ENCODE measurements at regions not wholly inside any gene's neighbourhood (a gene's known extent, or its start where the extent isn't known, plus 50 kb on each side); places are given as distances from the start of the nearest gene placed in this dataset.

DNA sequence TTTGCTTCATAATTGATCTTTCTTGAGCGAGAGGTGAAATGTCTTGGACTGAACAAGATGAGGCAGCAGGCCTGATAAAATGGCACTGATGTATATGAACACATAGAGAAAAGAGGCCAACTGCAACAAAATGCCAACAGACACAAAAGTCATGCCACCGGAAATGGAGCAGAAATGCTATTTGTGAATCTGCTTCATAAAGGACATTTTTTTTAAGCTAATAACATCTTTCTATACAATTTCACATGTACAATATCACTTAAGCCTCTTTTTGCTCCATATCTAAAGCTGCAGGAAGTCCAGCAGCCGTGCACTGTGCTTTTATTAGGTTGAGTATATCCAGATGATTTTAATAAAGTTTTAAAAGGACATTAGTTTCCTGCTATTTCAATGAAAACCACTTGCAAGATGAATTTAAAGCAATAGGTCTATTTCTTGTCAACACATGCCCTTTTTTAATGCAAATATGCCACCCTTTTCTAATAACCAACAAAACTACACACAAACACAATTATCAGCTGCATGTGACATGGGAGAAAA, 169.2 kb upstream of the ADAMTS9 start:
- Mint-ChIP-seq H3K4me1 (ENCODE audit: unreplicated experiment) (peaks cover 27% of the 10 kb centered on the region), H3K9me3 (no peaks in the 10 kb centered on the region), H3K36me3 (no peaks in the 10 kb centered on the region), H3K4me3 (no peak overlapping the region), H3K27ac (no peak overlapping the region), H3K27me3 (no peaks in the 10 kb centered on the region)
- no peak for DNase-seq (ENCODE audit: extremely low spot score, unreplicated experiment)
- TF ChIP-seq, protein P1, sequence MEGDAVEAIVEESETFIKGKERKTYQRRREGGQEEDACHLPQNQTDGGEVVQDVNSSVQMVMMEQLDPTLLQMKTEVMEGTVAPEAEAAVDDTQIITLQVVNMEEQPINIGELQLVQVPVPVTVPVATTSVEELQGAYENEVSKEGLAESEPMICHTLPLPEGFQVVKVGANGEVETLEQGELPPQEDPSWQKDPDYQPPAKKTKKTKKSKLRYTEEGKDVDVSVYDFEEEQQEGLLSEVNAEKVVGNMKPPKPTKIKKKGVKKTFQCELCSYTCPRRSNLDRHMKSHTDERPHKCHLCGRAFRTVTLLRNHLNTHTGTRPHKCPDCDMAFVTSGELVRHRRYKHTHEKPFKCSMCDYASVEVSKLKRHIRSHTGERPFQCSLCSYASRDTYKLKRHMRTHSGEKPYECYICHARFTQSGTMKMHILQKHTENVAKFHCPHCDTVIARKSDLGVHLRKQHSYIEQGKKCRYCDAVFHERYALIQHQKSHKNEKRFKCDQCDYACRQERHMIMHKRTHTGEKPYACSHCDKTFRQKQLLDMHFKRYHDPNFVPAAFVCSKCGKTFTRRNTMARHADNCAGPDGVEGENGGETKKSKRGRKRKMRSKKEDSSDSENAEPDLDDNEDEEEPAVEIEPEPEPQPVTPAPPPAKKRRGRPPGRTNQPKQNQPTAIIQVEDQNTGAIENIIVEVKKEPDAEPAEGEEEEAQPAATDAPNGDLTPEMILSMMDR (conservative IDR thresholded peaks at IDR 0.05), result no peak

DNA sequence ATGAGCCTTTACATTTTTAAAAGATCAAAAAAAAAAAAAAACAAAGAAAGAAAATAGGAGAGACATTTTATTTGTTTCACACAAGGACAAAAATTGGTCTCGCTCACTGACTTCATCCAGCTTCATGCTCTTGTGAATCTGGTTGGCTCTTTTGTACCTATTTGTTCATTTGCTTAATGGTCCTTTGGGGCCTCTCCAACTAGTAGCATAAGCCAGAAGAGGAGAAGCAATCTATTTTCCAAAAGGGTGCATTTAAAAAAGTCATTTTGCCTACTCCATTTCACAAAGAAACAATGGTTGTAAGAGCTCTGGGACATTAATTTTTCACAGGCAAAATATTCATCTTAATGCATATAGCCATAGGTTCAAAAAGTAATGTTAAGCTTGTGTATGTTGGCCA, 168.3 kb upstream of the ADAMTS9 start:
- Mint-ChIP-seq H3K27me3 (no peaks in the 10 kb centered on the region), H3K4me1 (ENCODE audit: unreplicated experiment) (peaks cover 22% of the 10 kb centered on the region), H3K9me3 (no peaks in the 10 kb centered on the region), H3K27ac (no peak overlapping the region), H3K36me3 (no peaks in the 10 kb centered on the region), H3K4me3 (no peak overlapping the region)
- TF ChIP-seq, protein P1 (conservative IDR thresholded peaks at IDR 0.05), result no peak
- DNase-seq (ENCODE audit: extremely low spot score, unreplicated experiment), result no peak

DNA sequence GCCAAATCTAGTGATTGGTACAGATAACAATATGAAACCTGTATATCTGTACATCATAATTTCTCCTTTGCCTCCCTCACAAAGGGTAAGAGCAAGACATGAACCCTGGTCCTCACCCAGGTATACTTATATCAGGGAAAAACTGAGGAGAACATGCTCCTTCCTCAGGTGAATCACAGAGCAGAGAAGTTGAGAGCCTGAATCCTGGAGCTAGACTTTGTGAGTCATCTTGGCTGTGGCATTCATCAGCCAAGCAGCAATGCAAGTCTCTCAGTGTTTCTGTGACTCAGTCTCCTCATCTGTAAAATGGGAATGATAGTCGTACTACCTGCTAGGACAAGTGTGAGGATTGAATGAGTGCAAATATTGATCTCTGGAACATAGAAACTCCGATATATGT, 165.7 kb upstream of the ADAMTS9 start:
- Mint-ChIP-seq H3K4me1 (ENCODE audit: unreplicated experiment) (peaks cover 13% of the 10 kb centered on the region), H3K4me3 (no peak overlapping the region), H3K27me3 (no peaks in the 10 kb centered on the region), H3K9me3 (no peaks in the 10 kb centered on the region), H3K36me3 (no peaks in the 10 kb centered on the region), H3K27ac (no peak overlapping the region)
- no peak for DNase-seq (ENCODE audit: extremely low spot score, unreplicated experiment)
- TF ChIP-seq, protein P1 (conservative IDR thresholded peaks at IDR 0.05), result no peak

DNA sequence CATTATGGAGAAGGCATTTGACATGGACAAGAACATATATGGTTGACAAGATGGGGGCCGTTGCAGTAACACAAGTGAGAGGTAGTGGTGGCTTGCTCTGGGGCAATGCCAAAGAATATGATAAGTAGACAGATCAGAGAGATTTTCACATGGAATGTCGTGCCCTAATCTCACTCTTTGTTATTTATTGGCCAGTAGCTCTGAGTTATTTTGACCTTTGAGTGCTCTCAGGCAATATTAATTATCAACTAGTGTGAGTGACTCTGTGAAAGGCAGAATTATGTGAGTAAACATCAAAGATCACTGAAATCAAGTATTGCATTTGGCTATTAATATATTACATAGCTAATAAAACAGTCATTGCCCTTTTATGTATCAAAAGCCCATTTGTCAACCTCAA, 164.9 kb upstream of the ADAMTS9 start:
- Mint-ChIP-seq H3K27me3 (no peaks in the 10 kb centered on the region), H3K4me1 (ENCODE audit: unreplicated experiment) (peaks cover 16% of the 10 kb centered on the region), H3K4me3 (no peak overlapping the region), H3K27ac (no peak overlapping the region), H3K36me3 (no peaks in the 10 kb centered on the region), H3K9me3 (no peaks in the 10 kb centered on the region)
- no peak for DNase-seq (ENCODE audit: extremely low spot score, unreplicated experiment)
- TF ChIP-seq, protein P1 (conservative IDR thresholded peaks at IDR 0.05), result no peak

DNA sequence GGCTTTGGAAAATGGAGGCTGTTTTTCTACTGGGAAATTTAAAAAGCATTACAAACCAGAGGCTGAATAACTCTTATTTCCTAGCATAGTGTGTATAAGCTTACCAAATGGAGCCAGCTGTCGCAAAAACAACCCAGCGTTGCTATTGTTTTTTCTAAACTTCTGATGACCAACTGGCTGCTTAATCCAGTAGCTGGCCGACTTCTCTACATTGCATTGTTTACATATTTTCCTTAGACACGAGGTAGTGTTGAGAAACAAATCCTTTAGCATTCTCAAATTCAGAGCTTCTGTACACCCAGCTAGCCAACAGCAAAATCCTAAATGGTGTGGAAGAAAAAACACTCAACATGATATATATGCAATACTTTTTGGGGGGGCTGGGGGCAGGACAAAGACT, 161.0 kb upstream of the ADAMTS9 start:
- TF ChIP-seq, protein P1 (conservative IDR thresholded peaks at IDR 0.05), result no peak
- DNase-seq (ENCODE audit: extremely low spot score, unreplicated experiment), result no peak
- no peak overlapping the region for H3K4me3 Mint-ChIP-seq
- peaks cover 5% of the 10 kb centered on the region for H3K9me3 Mint-ChIP-seq
- peaks cover 15% of the 10 kb centered on the region for H3K4me1 Mint-ChIP-seq (ENCODE audit: unreplicated experiment)
- no peaks in the 10 kb centered on the region for H3K27me3 Mint-ChIP-seq
- H3K27ac Mint-ChIP-seq, result no peak overlapping the region
- H3K36me3 Mint-ChIP-seq, result no peaks in the 10 kb centered on the region
